ENCODE measurements at regions not wholly inside any gene's neighbourhood (a gene's known extent, or its start where the extent isn't known, plus 50 kb on each side); places are given as distances from the start of the nearest gene placed in this dataset.
"Not testable (repeated sequence)": the region's sequence is repeated elsewhere in the genome, so short reads cannot be mapped to it uniquely, and the experiment has no call there.

DNA sequence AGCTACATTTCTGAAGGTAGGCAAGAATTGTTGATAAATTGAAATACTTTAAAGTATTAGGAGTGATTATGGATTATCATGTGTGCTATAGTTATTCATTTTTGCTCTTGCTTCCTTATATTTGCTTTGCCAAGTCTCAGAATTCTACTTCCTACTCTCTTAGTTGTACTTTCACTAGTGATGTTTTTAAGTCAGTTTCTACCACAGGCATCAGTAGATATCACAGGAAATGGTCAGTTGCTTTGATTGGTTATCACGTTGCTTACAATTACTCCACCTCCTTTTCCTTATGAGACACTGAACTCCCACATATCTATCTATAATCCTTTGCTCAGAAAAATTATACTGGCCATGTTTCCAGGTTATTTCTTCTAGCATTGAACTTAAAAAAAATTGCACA, 472.8 kb downstream of the DMRTA1 start:
- H3K36me3 ChIP-seq (ENCODE audit: control insufficient read depth, insufficient read depth, low read length) = no peaks in the 10 kb centered on the region
- no peak overlapping the region for H3K9ac ChIP-seq (ENCODE audit: low read depth, low read length)
- H3K9me3 ChIP-seq (ENCODE audit: control insufficient read depth, insufficient read depth, low read length) = no peaks in the 10 kb centered on the region
- H3K4me1 ChIP-seq (ENCODE audit: control insufficient read depth, insufficient read depth, low read length) = no peaks in the 10 kb centered on the region
- no peak overlapping the region for H3K4me3 ChIP-seq (ENCODE audit: low read depth, low read length)
- no peaks in the 10 kb centered on the region for H3K27me3 ChIP-seq (ENCODE audit: control insufficient read depth, insufficient read depth, low read length)

DNA sequence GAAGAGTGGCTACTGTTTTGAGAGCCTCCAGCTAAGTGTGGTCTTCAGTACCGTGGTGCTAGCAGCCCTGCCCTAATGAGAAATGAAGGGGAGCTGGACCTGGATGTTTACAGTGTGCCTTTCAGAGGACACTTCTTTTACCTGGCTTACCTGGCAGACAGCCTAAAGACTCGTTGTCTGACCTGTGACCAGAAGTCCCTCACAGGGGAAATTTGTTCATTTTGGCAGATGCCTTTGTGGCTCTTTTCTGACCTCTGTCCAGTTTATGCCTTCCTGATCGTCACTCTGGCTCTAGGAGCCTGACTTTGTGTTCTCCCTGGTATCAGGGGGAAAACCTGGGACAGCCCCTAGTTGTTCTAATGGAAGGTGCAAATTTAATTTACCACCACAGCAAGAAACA, 475.1 kb downstream of the DMRTA1 start:
- no peak overlapping the region for H3K4me3 ChIP-seq (ENCODE audit: low read depth, low read length)
- H3K27me3 ChIP-seq (ENCODE audit: control insufficient read depth, insufficient read depth, low read length) = no peaks in the 10 kb centered on the region
- H3K9me3 ChIP-seq (ENCODE audit: control insufficient read depth, insufficient read depth, low read length) = no peaks in the 10 kb centered on the region
- no peaks in the 10 kb centered on the region for H3K36me3 ChIP-seq (ENCODE audit: control insufficient read depth, insufficient read depth, low read length)
- no peaks in the 10 kb centered on the region for H3K4me1 ChIP-seq (ENCODE audit: control insufficient read depth, insufficient read depth, low read length)
- H3K9ac ChIP-seq (ENCODE audit: low read depth, low read length) = no peak overlapping the region

DNA sequence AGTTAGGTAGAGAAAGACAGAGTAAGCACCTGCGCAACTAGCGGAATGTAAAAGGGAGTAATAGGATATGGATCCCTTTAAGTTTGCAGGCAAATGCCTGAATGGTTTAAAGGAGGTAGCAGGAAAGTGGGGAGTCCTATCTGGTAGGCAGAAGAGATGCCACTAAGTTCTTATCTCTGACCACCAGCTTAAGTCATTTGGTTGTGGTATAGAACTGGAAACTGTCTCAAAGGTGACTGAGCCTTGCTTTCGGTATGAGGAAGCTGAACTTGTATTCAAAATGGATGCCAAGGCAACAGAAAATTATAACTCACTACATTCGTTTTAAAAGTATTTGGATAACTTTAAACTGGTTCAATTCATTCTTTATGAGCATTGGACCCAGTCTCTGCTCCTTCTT, 475.6 kb downstream of the DMRTA1 start:
- H3K4me1 ChIP-seq (ENCODE audit: control insufficient read depth, insufficient read depth, low read length) = no peaks in the 10 kb centered on the region
- H3K9ac ChIP-seq (ENCODE audit: low read depth, low read length) = no peak overlapping the region
- no peaks in the 10 kb centered on the region for H3K36me3 ChIP-seq (ENCODE audit: control insufficient read depth, insufficient read depth, low read length)
- no peak overlapping the region for H3K4me3 ChIP-seq (ENCODE audit: low read depth, low read length)
- H3K27me3 ChIP-seq (ENCODE audit: control insufficient read depth, insufficient read depth, low read length) = no peaks in the 10 kb centered on the region
- no peaks in the 10 kb centered on the region for H3K9me3 ChIP-seq (ENCODE audit: control insufficient read depth, insufficient read depth, low read length)

DNA sequence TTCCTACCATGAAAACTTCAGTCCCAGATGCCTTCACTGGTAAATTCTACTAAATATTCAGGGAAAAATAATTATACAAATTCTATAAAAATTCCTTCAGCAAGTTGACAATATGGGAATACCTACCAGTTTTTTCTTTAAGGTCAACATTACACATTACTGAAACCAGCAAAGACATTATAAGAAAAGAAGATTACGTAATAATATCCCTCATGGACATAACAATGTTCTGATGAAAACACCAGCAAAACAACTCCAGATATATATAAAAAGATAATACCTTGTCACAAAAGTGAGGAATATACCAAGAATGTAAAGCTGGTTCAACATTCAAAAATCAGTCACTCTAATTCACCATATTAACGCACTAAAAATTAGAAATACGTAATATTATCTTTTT, 507.9 kb downstream of the DMRTA1 start:
- no peaks in the 10 kb centered on the region for H3K36me3 ChIP-seq (ENCODE audit: control insufficient read depth, insufficient read depth, low read length)
- no peaks in the 10 kb centered on the region for H3K27me3 ChIP-seq (ENCODE audit: control insufficient read depth, insufficient read depth, low read length)
- H3K9me3 ChIP-seq (ENCODE audit: control insufficient read depth, insufficient read depth, low read length) = no peaks in the 10 kb centered on the region
- H3K4me1 ChIP-seq (ENCODE audit: control insufficient read depth, insufficient read depth, low read length) = no peaks in the 10 kb centered on the region
- no peak overlapping the region for H3K9ac ChIP-seq (ENCODE audit: low read depth, low read length)
- no peak overlapping the region for H3K4me3 ChIP-seq (ENCODE audit: low read depth, low read length)

DNA sequence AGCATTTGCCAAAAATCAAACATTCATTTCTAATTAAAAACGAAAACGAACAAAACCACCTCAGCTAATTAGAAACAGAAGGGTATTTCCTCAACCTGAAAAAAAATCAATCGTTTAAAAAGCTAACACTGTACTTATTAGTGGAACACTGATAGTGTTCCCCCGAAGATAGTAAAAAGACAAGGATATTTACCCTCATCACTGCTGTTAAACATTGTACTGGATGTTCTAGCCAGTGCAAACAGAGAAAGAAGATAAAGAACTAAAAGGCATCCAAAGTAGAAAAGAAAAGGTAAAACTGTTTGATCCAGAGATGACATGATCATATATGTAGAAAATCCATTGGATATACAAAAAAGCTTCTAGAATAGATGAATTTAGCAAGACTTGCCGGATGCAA, 508.3 kb downstream of the DMRTA1 start:
- Histone ChIP-seq H3K4me3 (ENCODE audit: low read depth, low read length) (no peak overlapping the region), H3K36me3 (ENCODE audit: control insufficient read depth, insufficient read depth, low read length) (no peaks in the 10 kb centered on the region), H3K9ac (ENCODE audit: low read depth, low read length) (no peak overlapping the region), H3K4me1 (ENCODE audit: control insufficient read depth, insufficient read depth, low read length) (no peaks in the 10 kb centered on the region), H3K9me3 (ENCODE audit: control insufficient read depth, insufficient read depth, low read length) (no peaks in the 10 kb centered on the region), H3K27me3 (ENCODE audit: control insufficient read depth, insufficient read depth, low read length) (no peaks in the 10 kb centered on the region)

DNA sequence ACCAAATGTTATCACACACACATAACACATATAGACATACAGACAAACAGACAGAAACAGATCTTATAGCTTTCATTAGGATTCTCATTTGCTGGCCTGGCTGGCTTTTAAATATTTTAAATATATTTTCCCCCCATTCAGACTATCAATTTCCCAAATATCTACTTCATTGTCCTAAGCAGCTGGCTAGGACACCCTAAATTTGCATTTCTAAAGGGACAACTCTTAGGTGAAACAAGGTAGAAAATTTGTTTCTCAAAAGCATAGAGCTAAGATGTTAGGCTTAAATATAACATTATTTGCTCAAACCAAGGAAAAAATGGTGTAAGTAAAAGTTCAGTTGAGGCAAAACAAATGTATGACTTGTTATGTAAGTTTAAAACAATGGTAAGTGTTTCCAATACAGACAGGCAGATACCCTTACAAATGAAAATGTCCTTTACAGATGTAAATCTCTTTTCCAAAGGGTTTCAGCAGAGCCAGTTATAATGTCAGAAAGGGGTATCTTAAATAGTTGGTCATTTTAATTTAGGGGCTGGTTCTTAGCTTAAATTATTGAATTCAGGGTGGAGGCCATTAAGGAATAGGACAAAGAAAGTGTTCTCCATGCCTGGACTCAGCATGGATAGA, 522.8 kb downstream of the DMRTA1 start:
- H3K36me3 ChIP-seq (ENCODE audit: control insufficient read depth, insufficient read depth, low read length) = no peaks in the 10 kb centered on the region
- H3K27me3 ChIP-seq (ENCODE audit: control insufficient read depth, insufficient read depth, low read length) = no peaks in the 10 kb centered on the region
- no peaks in the 10 kb centered on the region for H3K9me3 ChIP-seq (ENCODE audit: control insufficient read depth, insufficient read depth, low read length)
- H3K4me1 ChIP-seq (ENCODE audit: control insufficient read depth, insufficient read depth, low read length) = peaks cover 7% of the 10 kb centered on the region
- H3K9ac ChIP-seq (ENCODE audit: low read depth, low read length) = no peak overlapping the region
- no peak overlapping the region for H3K4me3 ChIP-seq (ENCODE audit: low read depth, low read length)

DNA sequence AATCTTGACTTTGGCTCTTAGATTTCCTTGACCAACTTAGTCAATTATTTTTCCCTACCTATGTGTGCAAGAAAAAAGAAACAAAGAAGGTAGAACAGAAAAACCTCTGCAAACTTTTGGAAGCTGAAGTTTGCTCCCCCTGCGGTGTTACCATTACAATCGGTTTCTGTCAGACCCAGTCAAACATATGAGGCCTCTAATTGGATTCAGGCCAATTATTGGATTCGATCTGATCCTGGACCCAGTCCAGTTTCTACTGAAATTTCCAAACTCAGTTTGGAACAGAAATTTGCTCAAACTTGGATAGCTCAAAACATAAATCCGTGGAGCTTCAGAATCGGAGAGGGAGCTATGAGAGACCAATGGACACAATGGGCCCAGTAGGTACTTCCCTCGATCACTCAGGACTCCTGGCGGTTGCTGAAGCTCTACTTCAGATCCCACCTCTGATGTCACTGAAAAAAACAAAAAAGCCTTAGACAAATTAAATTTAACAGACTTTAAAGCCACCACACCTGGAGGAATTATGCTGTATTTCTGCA, 523.9 kb downstream of the DMRTA1 start:
- no peaks in the 10 kb centered on the region for H3K9me3 ChIP-seq (ENCODE audit: control insufficient read depth, insufficient read depth, low read length)
- no peak overlapping the region for H3K9ac ChIP-seq (ENCODE audit: low read depth, low read length)
- H3K36me3 ChIP-seq (ENCODE audit: control insufficient read depth, insufficient read depth, low read length) = no peaks in the 10 kb centered on the region
- H3K27me3 ChIP-seq (ENCODE audit: control insufficient read depth, insufficient read depth, low read length) = no peaks in the 10 kb centered on the region
- peaks cover 7% of the 10 kb centered on the region for H3K4me1 ChIP-seq (ENCODE audit: control insufficient read depth, insufficient read depth, low read length)
- H3K4me3 ChIP-seq (ENCODE audit: low read depth, low read length) = no peak overlapping the region

DNA sequence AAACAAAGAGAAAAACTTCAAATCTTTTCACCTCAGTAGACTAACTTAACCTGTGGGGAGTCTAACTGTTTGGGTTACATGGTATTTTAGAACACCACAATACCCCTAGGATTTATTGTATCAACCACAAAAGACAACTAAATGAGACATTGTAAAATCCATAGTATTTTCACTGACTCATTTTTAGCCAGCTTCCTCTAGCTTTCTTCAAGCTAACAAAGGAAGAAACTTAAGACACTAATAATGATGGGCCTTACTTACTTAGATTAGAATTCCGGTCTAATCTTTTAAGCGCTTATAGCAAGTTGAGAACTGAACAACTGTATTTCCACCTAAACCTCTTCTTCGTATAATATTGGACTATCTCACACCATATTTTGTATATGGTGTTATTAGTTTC, 529.3 kb downstream of the DMRTA1 start:
- no peaks in the 10 kb centered on the region for H3K9me3 ChIP-seq (ENCODE audit: control insufficient read depth, insufficient read depth, low read length)
- H3K27me3 ChIP-seq (ENCODE audit: control insufficient read depth, insufficient read depth, low read length) = no peaks in the 10 kb centered on the region
- no peaks in the 10 kb centered on the region for H3K36me3 ChIP-seq (ENCODE audit: control insufficient read depth, insufficient read depth, low read length)
- H3K4me3 ChIP-seq (ENCODE audit: low read depth, low read length) = no peak overlapping the region
- H3K9ac ChIP-seq (ENCODE audit: low read depth, low read length) = no peak overlapping the region
- no peaks in the 10 kb centered on the region for H3K4me1 ChIP-seq (ENCODE audit: control insufficient read depth, insufficient read depth, low read length)

DNA sequence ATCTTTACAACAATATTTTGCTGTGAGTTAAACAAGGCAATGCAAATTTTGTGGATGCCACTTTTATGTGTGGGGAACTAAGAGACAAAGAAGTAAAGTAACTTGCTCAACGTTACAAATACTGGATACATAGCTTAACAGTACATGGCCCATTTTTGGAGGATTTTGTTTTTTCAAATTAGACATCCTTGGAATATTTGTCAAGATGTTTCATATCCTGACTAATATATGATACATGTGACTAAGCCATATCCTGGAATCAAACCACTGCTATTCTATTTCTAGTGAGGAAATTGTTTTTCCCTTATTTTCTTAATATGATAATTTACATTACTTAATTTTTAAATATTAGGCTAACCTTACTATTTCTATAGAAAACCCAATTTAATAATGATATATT, 529.8 kb downstream of the DMRTA1 start:
- Histone ChIP-seq H3K36me3 (ENCODE audit: control insufficient read depth, insufficient read depth, low read length) (no peaks in the 10 kb centered on the region), H3K4me3 (ENCODE audit: low read depth, low read length) (no peak overlapping the region), H3K9ac (ENCODE audit: low read depth, low read length) (no peak overlapping the region), H3K9me3 (ENCODE audit: control insufficient read depth, insufficient read depth, low read length) (no peaks in the 10 kb centered on the region), H3K4me1 (ENCODE audit: control insufficient read depth, insufficient read depth, low read length) (no peaks in the 10 kb centered on the region), H3K27me3 (ENCODE audit: control insufficient read depth, insufficient read depth, low read length) (no peaks in the 10 kb centered on the region)

DNA sequence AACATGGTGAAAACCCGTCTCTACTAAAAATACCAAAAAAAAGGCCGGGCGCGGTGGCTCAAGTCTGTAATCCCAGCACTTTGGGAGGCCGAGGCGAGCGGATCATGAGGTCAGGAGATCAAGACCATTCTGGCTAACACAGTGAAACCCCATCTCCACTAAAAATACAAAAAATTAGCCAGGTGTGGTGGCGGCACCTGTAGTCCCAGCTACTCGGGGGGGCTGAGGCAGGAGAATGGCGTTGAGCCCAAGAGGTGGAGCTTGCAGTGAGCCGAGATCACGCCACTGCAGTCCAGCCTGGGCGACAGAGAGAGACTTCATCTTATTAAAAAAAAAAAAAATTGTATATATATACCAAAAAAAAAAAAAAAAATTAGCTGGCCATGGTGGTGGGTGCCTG, 533.8 kb downstream of the DMRTA1 start:
- H3K4me3 ChIP-seq (ENCODE audit: low read depth, low read length); H3K9me3 ChIP-seq (ENCODE audit: control insufficient read depth, insufficient read depth, low read length); H3K27me3 ChIP-seq (ENCODE audit: control insufficient read depth, insufficient read depth, low read length); H3K4me1 ChIP-seq (ENCODE audit: control insufficient read depth, insufficient read depth, low read length); H3K9ac ChIP-seq (ENCODE audit: low read depth, low read length); H3K36me3 ChIP-seq (ENCODE audit: control insufficient read depth, insufficient read depth, low read length): not testable (repeated sequence)

DNA sequence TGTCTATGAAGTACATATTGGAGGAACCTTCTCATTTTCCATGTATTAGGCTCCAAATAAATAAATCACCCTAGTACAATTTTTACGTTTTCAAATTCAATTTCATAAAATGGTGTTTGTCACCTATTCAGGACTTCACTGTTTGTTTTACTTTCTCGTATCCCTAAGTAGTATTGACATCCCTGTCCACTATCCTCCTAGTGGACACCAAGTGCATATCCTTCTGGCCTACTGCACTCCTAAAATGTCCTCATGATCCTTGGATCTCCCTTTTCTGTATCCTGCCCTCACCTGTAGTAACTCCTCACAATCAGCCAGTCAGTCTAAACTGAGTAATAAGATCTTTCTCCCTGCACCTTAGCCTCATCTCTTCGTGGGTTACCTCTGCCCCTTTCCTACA, 539.9 kb downstream of the DMRTA1 start:
- no peaks in the 10 kb centered on the region for H3K9me3 ChIP-seq (ENCODE audit: control insufficient read depth, insufficient read depth, low read length)
- no peaks in the 10 kb centered on the region for H3K4me1 ChIP-seq (ENCODE audit: control insufficient read depth, insufficient read depth, low read length)
- no peaks in the 10 kb centered on the region for H3K36me3 ChIP-seq (ENCODE audit: control insufficient read depth, insufficient read depth, low read length)
- H3K9ac ChIP-seq (ENCODE audit: low read depth, low read length) = no peak overlapping the region
- no peaks in the 10 kb centered on the region for H3K27me3 ChIP-seq (ENCODE audit: control insufficient read depth, insufficient read depth, low read length)
- no peak overlapping the region for H3K4me3 ChIP-seq (ENCODE audit: low read depth, low read length)

DNA sequence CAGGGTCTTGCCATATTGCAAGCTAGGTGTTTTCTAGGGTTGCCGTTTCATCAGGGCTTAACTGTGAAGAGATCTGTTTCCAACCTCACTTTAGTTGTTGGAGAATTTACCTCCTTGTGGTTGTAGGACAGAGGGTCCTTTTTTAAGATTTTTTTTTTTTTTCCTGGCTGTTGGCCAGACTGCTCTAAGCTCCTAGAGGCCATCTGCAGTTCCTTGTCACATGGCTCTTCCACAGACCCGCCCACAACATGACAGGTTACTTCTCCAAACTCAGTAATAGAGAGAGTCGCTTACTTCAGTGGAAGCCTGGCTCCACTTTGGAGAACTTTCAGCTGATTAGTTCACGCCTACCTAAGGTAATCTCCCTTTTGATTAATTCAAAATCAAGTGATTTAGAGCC, 543.7 kb downstream of the DMRTA1 start:
- no peaks in the 10 kb centered on the region for H3K9me3 ChIP-seq (ENCODE audit: control insufficient read depth, insufficient read depth, low read length)
- no peak overlapping the region for H3K4me3 ChIP-seq (ENCODE audit: low read depth, low read length)
- H3K9ac ChIP-seq (ENCODE audit: low read depth, low read length) = no peak overlapping the region
- H3K36me3 ChIP-seq (ENCODE audit: control insufficient read depth, insufficient read depth, low read length) = no peaks in the 10 kb centered on the region
- H3K27me3 ChIP-seq (ENCODE audit: control insufficient read depth, insufficient read depth, low read length) = no peaks in the 10 kb centered on the region
- H3K4me1 ChIP-seq (ENCODE audit: control insufficient read depth, insufficient read depth, low read length) = no peaks in the 10 kb centered on the region
